NT2/D1 (cell line): ENCODE measurements at regions not wholly inside any gene's neighbourhood (a gene's known extent, or its start where the extent isn't known, plus 50 kb on each side); places are given as distances from the start of the nearest gene placed in this dataset.

Experiments used
- SUZ12 ChIP-seq: IDR thresholded peaks from 2 replicates; pipeline ENCODE4 v1.6.1; 2011; ENCODE audit not compliant: insufficient read length, insufficient read depth; ENCODE audit errors: extremely low read depth
- ZNF274 ChIP-seq: IDR thresholded peaks from 2 replicates; pipeline ENCODE4 v1.6.1; 2011; ENCODE audit warnings: mild to moderate bottlenecking, low read depth, low read length

GRCh38 chr6:155936551-155936950 lies 480.9 kb upstream of the NOX3 start:
- TF ChIP-seq ZNF274, result no peak
- no peak for TF ChIP-seq SUZ12
